HG02759 (cell line): ENCODE measurements at regions not wholly inside any gene's neighbourhood (a gene's known extent, or its start where the extent isn't known, plus 50 kb on each side); places are given as distances from the start of the nearest gene placed in this dataset.

Source experiments
- ATAC-seq: cut with Tn5 transposase; IDR thresholded peaks from one replicate; pipeline ENCODE4 v1.9.1; 2021; ENCODE audit warnings: mild to moderate bottlenecking, moderate library complexity; ENCODE audit not compliant: unreplicated experiment

DNA sequence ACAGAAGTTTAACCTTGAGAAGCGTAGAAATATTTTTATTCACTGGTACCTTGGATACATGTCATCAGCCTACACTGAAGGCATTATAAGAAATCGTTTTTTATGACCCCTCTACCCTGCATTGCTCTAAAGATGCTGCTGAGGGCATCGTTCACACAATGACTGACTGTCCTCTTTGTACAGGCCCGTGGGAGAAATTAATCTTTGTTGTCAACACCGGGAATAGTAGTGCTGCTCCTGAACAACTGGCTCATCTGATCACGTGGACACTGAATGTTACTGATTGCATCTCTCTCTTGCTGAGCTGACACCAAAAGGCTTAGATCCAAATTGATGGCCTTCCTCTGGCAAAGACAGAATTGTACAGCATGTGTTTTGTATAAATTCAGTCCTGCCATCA lies 157.1 kb upstream of the SMLR1 start:
- ATAC-seq, result no peak

DNA sequence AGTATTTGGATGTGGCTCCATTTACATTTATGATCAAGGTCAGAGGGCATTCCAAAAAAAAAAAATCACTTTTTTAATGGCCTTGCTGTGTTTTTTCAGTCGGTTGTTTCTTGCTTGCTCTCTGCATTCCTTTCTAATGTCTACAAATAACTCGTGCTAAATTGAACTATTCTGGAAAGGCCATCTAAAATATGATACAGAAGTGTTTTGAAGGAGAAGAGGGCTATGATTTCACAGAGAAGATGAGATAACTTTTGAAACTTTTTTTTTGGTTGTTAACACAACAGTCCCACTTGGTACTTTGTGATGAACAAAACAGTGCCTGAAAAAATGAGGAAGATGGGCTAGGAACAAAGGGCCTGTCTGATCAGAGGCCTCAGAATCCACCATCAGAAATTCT lies 156.1 kb upstream of the SMLR1 start:
- ATAC-seq, result no peak

DNA sequence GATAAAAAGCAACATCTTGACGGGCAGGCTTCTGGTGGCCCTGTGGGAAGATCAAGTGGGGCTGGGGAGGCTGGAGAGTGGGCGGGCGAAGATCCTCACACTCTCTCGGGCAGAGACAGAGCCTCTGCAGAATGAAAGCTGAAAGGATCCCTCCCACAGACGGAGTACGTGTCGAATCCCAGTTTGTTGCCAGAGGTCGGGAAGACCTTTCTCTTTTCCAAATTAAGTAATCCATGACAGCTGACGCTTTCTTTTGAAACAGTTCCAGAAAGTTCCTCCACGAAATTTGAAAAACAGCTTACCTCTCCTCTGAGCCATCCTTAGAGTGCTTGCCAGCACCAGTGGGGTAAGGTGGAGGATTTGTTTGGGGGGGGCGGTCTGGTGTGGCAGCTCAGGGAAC lies 155.6 kb upstream of the SMLR1 start:
- no peak for ATAC-seq

DNA sequence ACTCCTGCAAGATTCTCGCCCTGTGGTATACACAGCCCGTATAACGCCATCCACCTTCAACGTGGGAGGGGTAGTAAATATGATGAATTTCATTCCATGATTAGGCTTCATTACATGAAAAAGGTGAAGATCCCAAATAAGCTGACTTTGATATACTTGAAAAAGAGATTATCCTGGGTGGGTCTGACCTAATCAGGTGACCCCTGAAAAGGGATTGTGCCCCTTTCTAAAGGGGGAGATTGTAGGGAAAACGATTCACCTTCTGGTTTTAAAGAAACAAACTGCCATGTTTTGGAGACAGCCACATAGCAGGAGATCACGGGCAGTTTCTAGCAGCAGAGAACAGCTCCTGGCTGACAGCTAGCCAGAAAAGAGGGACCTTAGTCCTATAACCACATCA lies 155.1 kb upstream of the SMLR1 start:
- ATAC-seq, result no peak

DNA sequence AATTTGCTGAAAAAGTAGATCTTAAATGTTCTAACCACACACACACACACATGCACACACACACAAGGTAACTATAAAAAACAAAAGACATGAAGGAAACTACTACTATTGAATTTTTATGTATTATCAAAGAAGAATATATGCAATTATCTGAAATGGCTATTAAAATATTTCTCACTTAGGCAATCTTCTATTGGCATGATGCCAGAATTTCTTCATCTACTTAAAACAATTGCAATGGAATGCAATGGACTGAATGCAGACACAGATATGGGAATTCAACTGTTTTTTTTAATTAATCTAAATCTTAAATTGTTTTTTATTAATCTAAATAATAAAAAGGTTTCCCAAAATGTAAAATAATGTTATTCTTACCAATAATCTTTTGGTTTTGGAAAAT lies 152.6 kb upstream of the SMLR1 start:
- no peak for ATAC-seq

DNA sequence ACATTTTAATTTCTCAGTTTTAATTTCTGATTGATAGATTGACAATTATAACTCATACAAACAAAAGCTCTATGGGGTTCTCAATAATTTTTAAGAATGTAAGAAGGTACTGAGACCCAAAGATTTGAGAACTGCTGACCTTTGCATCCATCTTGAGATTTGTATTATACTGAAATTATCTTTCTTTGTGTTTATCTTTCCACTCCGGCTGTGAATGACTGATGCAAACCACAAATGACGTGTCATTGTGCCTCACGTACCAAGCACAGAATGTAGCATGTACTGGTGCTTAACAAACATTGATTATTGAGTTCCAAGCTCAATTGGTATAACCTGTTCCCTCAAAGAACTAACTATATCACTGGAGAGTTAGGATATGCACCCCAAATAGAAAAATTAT lies 152.1 kb upstream of the SMLR1 start:
- ATAC-seq, result no peak

DNA sequence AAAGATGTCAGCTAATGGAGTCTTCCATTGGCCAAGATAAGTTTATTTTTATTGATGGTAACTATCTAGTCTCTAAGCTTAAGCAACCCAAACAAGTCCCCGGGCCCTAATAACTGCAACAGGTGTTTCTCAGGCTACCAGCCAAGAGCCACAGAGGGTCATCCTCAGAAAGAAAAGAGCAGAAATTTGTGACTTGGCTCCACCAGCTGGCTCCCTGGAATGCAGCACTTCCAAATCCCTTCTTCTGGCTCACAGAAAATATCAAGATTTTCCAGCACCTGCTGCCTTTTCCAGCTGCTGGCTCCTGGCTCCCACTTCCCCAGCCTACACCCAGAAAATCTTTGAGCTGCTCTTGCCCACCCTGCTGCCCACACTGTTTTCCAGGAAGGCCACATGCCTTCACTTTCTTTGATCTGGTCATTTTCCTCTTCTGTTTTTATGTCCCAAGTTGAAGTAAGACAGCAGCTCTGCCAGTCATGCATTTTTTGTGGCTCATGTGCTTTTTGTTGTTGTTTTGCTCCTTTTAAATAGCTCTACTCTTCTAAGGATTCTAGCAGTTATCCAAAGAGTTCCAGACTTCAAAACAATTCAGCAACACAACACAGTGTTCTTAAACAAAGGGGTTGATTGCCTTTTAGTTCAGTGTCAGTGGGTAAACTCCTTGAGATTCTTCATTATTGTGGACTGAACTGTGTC lies 151.0 kb upstream of the SMLR1 start:
- ATAC-seq, result no peak

DNA sequence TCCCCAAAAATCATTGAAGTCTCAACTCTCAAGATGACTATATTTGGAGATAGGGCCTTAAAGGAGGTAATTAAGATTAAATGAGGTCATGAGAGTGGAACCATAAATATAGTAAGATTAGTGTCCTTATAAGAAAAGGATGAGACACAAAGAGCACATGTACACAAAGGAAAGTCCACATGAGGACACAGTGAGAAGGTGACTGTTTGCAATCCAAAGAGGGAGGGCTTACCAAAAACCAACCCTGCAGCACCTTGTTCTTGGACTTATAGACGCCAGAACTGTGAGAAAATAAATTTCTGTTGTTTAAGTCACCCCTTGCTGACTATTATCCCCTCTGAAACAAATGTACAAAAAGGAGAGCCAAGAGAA lies 150.4 kb upstream of the SMLR1 start:
- no peak for ATAC-seq

DNA sequence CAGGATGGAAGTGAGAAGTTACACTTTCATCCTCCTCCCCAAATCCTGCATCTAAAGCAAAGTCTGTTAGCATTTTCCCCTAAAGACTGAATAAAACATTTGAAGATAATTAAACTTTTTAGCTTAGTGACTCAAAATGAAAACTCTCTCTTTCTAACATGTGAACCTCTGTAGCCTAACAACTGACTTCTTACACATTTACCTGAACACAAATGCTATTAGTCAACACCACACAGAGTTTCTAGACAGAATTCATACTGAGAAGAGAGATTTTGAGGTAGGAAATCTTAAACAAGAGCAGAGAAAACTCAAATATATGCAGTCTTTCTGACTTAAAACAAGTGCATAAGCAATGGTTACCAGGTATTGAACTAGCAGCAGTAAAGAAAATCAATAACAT lies 149.9 kb upstream of the SMLR1 start:
- no peak for ATAC-seq

DNA sequence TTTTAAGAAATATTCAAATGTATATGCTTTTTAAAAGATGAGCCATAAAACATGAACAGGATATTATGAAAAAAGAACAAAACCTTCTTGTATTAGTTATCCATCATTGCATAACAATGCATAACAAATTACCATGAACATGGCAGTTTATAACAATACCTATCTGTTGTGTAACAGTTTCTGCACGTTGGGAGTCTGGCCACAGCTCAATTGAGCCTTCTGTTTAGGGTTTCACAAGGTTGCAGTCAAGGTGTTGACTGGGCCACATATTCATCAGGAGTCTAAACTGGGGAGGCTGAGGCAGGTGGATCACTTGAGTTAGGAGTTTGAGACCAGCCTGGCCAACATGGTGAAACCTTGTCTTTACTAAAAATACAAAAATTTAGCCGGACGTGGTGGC lies 149.4 kb upstream of the SMLR1 start:
- no peak for ATAC-seq

DNA sequence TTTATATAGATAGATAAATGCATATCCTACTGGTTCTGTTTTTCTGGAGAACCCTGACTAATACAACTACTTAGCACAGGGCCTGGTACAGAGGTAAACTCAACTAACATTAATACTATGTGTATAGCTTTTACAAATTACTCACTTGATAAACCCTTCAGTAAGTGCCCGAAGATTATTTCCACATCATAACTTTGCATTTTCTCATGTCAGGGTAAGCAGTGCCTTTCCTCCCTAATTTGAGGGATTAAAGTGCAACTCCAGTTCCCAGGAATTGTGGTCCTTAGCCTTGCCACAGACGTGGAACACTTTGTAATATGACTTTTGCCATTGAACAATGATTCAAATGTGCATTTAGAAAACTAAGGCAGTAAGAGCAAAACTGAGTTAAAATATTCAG lies 147.5 kb upstream of the SMLR1 start:
- no peak for ATAC-seq

DNA sequence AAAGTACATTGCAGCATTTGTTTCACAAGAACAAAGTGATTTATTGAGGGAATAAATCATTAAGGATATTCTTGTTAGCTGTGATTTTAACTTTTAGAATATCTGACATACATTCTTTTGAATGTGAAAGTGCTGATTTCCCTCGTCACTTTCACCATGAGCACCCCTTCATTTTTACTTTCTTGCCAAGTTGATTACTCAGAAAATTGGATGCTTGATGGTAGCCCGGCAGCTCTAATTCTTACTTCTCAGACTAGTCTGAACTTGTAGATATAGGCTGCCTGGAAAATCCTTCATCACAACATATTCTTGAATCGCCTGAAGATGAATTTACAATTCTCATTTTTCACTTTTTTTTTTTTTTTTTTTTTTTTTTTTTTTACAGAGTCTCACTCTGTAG lies 147.1 kb upstream of the SMLR1 start:
- no peak for ATAC-seq

DNA sequence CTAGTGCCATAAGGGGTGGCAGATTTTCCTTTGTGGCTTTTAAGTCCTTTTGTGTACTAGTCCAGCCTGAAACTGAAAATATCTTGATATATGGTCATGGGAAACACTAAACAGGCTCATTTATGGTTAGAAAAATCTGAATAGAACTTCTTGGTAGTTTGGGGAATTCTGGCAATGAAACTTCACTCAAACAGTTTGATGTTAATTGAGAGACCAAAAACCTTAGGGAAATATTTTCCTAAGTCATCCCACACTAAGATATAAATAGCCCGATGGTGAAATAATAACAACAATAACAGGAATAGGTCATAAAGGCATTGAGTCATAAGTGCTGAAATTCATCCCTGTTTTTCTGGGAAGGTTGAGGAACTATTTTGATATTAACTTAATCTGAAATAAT lies 146.2 kb upstream of the SMLR1 start:
- ATAC-seq, result no peak

DNA sequence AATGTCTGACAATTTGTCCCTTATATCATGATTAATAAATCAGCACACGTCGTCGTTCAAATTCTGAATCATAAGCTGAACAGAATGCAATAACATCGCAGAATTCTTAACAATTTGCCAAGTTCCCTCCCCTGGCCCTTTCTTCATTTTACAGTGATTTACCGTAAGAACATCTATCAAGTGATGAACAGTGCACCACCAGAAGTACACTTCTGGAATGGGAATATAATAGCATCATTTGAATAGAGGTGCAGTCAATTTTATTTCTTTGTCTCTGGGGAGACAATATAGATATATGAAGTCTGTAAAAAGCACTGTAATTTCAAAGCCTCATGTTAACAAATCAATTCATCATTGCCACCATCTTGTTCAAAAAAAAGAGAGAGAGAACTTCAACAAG lies 145.1 kb upstream of the SMLR1 start:
- ATAC-seq, result no peak

DNA sequence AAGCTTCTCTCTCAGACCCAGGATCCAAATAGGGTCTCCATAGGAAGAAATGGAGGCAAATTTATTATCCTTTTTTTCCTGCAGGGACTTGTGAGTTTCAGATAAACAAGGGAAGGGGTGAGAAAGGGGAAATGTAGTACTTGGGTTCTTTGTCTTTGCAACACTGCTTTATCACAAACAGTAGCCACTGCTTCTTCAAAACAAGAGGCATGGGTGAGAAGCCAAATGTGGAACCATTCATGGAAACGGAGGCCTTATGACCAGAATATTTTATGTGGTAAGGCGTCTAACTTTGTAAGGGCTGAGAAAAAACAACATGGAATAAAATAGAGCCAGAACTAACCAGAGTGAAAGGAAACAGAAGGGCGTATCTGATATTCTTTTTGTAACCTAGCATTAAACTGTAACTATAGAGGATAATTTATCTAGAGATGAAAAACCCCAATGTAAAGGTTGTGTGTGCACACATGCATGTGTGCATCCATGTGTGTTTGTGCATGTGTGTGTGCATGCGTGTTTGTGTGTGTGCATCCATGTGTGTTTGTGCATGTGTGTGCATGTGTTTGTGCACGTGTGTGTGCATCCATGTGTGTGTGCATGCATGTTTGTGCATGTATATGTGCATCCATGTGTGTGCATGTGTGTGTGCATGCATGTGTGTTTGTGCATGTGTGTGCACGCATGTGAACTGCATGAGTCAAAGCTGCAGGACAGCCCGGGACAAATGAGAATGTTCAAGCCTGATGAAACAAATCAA lies 143.3 kb upstream of the SMLR1 start:
- ATAC-seq, result no peak

DNA sequence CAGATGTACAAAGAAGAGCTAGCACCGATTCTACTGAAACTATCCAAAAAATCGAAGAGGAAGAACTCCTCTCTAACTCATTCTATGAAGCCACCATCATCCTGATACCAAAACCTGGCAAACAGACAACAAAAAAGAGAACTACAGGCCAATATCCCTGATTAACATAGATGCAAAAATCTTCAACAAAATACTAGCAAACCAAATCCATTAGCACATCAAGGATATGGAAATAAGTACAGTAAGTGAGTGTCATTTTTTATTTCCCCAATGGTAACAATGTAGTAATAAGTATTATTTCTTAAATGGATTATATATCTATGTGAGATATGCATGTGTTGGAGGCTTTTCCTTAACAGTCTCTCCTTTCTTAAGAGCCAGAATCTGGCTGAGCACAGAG lies 134.5 kb upstream of the SMLR1 start:
- ATAC-seq, result no peak

DNA sequence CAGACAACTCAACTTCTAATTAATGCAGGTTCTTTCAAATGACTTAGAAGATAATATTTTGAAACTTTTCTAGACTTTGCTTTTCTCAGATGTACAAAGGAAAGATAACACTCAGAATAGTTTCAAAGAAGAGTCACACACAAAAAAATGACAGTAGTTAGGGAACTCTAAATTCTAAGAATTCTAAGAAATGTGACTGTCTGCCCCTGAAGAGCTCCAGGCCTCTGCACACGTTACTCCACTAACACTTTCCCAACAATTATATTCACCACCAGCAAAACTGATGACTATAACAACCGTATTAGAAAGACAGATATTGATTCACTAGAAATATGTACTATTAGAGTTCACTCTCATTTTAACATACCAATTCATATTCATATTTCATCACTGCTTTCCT lies 133.3 kb upstream of the SMLR1 start:
- ATAC-seq, result no peak

DNA sequence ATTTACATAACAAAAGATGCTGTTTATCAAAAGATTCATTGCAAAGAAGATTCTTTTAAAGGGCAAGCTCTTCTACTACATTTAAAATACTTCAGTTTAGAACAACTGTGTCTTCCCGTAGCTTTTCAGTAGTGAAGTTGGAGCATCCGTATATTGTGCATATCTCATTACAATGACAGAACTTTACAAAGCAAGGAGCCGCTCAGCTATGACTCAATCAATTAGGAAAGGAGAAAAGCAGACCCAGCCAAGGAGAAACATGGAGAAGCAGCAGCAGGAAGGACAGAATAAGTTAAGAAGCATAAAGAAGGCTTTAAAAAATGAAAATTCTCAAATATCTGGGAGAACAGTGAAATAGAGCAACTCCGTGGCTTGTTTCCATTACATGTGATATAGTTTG lies 132.6 kb upstream of the SMLR1 start:
- ATAC-seq, result no peak

DNA sequence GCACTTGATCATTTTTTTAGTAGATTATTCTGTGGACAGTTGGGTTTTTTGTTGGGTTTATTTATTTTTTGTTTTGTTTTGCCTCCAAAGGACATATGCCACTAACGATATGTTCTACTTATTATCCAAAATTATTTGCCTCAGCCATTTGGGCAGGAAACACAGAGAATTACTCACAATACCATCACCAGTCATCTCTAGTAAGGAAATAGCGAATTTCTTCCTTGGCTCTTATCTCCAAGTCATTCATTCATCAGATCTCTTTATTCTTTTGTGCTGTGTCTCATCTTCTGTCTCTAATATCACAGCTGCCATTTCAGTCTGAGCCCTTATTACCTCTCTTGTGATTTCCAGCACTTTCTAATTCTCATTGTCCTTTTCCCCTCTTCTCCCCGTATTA lies 130.4 kb upstream of the SMLR1 start:
- ATAC-seq, result no peak

DNA sequence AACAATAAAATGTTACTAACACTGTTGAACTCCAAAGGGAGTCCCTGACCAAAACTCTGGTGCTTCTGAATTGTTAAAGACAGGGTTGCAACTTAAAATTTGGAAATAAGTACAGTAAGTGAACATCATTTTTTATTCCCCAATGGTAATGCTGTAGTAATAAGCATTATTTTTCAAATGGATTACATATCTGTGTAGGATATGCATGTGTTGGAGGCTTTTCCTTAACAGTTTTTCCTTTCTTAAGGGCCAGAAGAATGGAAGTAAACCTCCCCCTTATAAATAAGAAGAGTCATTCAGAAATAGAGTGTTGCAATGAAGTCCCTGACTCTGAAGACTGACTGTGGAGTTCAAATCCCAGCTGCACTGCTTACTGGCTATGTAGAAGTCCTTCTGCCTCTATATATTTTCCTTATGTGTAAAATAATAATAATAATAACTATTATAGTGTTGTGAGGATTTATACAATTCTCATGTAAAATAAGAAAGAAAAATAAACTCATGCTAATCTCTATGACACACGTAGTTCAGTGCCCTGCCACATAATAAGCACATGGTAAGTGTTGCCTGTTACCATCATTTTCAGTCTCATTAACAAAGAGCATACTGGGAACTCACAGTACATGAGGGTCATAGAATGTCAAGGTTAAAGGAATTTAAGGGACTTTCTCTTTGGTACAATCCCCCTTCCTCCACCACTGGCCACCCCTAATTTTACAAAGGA lies 129.8 kb upstream of the SMLR1 start:
- ATAC-seq, result peak; percentile 36

DNA sequence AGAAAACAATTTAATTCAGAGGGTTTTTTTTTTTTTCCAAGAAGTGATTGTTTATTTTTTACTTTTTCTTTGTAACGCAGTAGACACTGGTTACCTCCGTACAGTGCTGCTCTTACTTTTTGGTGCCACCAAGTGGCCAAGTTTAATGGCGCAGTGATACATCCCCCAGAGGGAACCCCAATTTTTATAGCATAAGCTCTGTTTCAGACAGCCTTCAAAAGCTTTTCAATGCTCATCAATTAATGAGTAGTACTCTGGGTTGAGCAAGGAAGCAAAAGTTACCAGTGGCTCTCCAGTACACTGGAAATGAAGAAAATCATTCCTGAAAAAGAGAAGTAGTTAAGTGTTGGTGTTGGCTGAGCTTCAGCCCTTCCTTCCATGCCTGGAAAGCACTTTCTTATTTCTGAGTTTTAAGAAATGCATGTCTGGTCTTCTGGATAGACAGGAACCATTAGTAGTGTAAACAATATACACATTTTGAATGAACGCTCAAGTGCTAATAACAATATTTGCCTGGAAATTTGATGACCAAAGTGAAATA lies 129.1 kb upstream of the SMLR1 start:
- peak; percentile 91 for ATAC-seq

DNA sequence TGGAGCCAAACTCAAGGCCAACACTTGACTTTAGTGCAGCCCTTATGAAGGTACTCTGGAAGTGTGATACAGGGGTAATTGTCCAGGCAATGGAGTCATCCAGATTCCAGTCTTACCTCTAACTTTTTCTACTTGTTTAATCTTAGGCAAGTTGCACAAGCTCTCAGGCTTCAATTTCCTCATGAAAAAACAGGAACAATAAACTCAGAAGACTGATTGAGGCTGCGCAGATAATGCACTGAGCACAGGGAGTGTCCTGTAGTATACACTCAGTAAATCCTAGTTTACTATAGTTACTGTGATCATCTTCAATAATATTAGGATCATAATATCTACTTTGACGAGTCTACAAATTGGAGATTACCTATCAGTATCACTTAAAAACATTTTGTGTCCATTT lies 127.5 kb upstream of the SMLR1 start:
- no peak for ATAC-seq
